ENCODE measurements at regions not wholly inside any gene's neighbourhood (a gene's known extent, or its start where the extent isn't known, plus 50 kb on each side); places are given as distances from the start of the nearest gene placed in this dataset.
"Not testable (repeated sequence)": the region's sequence is repeated elsewhere in the genome, so short reads cannot be mapped to it uniquely, and the experiment has no call there.

- DNase-seq (ENCODE audit: low spot score), result no peak
Measured at GRCh38 chr6:101013612-101014195, 132.6 kb upstream of the ASCC3 start.

GRCh38 chr6:101015541-101015940, 134.4 kb upstream of the ASCC3 start:
- no peak for DNase-seq (ENCODE audit: low spot score)

- no peak for DNase-seq (ENCODE audit: low spot score)
Measured at GRCh38 chr6:101016163-101016562, 135.0 kb upstream of the ASCC3 start.

GRCh38 chr6:101018157-101018556, 137.0 kb upstream of the ASCC3 start:
- no peak for DNase-seq (ENCODE audit: low spot score)

- DNase-seq (ENCODE audit: low spot score), result no peak
Measured at GRCh38 chr6:101021504-101021903, 140.4 kb upstream of the ASCC3 start.

GRCh38 chr6:101042966-101043365, 161.8 kb upstream of the ASCC3 start:
- DNase-seq (ENCODE audit: low spot score), result no peak

- DNase-seq (ENCODE audit: low spot score), result no peak
Measured at GRCh38 chr6:101058296-101058695, 177.2 kb upstream of the ASCC3 start.

- no peak for DNase-seq (ENCODE audit: low spot score)
Measured at GRCh38 chr6:101066481-101066880, 185.4 kb upstream of the ASCC3 start.

GRCh38 chr6:101069191-101069795, 188.2 kb upstream of the ASCC3 start:
- DNase-seq (ENCODE audit: low spot score), result no peak

- DNase-seq (ENCODE audit: low spot score), result no peak
Measured at GRCh38 chr6:101070044-101070608, 189.0 kb upstream of the ASCC3 start.

- DNase-seq (ENCODE audit: low spot score), result no peak
Measured at GRCh38 chr6:101077344-101077743, 196.2 kb upstream of the ASCC3 start.

GRCh38 chr6:101079696-101080270, 198.7 kb upstream of the ASCC3 start:
- no peak for DNase-seq (ENCODE audit: low spot score)

GRCh38 chr6:101080597-101080996, 199.5 kb upstream of the ASCC3 start:
- no peak for DNase-seq (ENCODE audit: low spot score)

GRCh38 chr6:101083533-101084175, 202.5 kb upstream of the ASCC3 start:
- DNase-seq (ENCODE audit: low spot score), result peak; percentile 0

- no peak for DNase-seq (ENCODE audit: low spot score)
Measured at GRCh38 chr6:101085327-101085726, 204.2 kb upstream of the ASCC3 start.

- no peak for DNase-seq (ENCODE audit: low spot score)
Measured at GRCh38 chr6:101086473-101086872, 205.3 kb upstream of the ASCC3 start.

- no peak for DNase-seq (ENCODE audit: low spot score)
Measured at GRCh38 chr6:101088594-101088993, 207.5 kb upstream of the ASCC3 start.

GRCh38 chr6:101089640-101090039, 208.5 kb upstream of the ASCC3 start:
- no peak for DNase-seq (ENCODE audit: low spot score)

GRCh38 chr6:101090281-101090680, 209.2 kb upstream of the ASCC3 start:
- DNase-seq (ENCODE audit: low spot score), result no peak

GRCh38 chr6:101098605-101099004, 217.5 kb upstream of the ASCC3 start:
- not testable (repeated sequence) for DNase-seq (ENCODE audit: low spot score)

- DNase-seq (ENCODE audit: low spot score), result no peak
Measured at GRCh38 chr6:101102702-101103101, 221.6 kb upstream of the ASCC3 start.

GRCh38 chr6:101108286-101108685, 227.2 kb upstream of the ASCC3 start:
- no peak for DNase-seq (ENCODE audit: low spot score)

GRCh38 chr6:101110814-101111213, 229.7 kb upstream of the ASCC3 start:
- no peak for DNase-seq (ENCODE audit: low spot score)

All from activated CD4-positive, alpha-beta T cell treated with anti-CD3 and anti-CD28 coated beads, Interleukin-2, Interleukin-4, amounts not matched to agents 100 ng/mL and 50 ng/mL, durations not matched to agents 16 hours and 8 hours (primary cell).